ENCODE measurements at regions not wholly inside any gene's neighbourhood (a gene's known extent, or its start where the extent isn't known, plus 50 kb on each side); places are given as distances from the start of the nearest gene placed in this dataset.

DNA sequence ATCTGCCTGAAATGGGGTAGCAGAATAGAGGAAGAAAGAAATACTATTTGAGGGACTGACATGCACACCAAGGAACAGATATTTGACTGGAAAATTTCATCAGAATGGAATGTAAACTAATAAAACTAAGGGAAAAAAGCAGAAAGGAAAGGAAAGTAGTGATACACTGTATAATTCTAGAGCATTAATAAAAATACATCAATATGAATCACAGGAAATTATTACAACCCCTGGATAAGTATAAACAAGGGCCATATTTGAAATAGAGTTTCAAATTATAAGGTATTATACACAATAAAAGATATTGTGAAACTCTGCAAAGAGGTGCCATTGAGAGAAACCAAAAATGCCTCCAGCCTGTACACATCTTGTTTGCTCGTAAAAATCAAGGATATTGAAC lies 149.6 kb downstream of the ICOS start:
- TF ChIP-seq, protein P1, sequence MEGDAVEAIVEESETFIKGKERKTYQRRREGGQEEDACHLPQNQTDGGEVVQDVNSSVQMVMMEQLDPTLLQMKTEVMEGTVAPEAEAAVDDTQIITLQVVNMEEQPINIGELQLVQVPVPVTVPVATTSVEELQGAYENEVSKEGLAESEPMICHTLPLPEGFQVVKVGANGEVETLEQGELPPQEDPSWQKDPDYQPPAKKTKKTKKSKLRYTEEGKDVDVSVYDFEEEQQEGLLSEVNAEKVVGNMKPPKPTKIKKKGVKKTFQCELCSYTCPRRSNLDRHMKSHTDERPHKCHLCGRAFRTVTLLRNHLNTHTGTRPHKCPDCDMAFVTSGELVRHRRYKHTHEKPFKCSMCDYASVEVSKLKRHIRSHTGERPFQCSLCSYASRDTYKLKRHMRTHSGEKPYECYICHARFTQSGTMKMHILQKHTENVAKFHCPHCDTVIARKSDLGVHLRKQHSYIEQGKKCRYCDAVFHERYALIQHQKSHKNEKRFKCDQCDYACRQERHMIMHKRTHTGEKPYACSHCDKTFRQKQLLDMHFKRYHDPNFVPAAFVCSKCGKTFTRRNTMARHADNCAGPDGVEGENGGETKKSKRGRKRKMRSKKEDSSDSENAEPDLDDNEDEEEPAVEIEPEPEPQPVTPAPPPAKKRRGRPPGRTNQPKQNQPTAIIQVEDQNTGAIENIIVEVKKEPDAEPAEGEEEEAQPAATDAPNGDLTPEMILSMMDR (IDR thresholded peaks at IDR 0.05 in 4 of 5, conservative IDR thresholded peaks at IDR 0.05 in 1 of 5) = no peak
- no peak for TF ChIP-seq POLR2A (IDR thresholded peaks at IDR 0.05)
